Stimulated activated CD4-positive, alpha-beta T cell treated with anti-CD3 and anti-CD28 coated beads, Interleukin-15, amount 100 ng/mL, for 48 hours (primary cell): ENCODE measurements at regions not wholly inside any gene's neighbourhood (a gene's known extent, or its start where the extent isn't known, plus 50 kb on each side); places are given as distances from the start of the nearest gene placed in this dataset.

ENCODE experiments used
- DNase-seq, 2 donors: peaks; one replicate each; pipeline ENCODE4 v3.0.0-alpha.2; 2020; ENCODE audit warnings: low read depth in 2 of 2

GRCh38 chr10:4345877-4346646 lies 479.9 kb upstream of the AKR1E2 start:
- no peak for DNase-seq

- peak; percentile 24 to 44 for DNase-seq
These were observed 481.5 kb upstream of the AKR1E2 start for GRCh38 chr10:4344492-4344994.

GRCh38 chr10:4343873-4344272 lies 482.1 kb upstream of the AKR1E2 start:
- no peak for DNase-seq

- DNase-seq: no peak
These were observed 482.9 kb upstream of the AKR1E2 start for GRCh38 chr10:4343091-4343490.

GRCh38 chr10:4338768-4339167 lies 487.2 kb upstream of the AKR1E2 start:
- DNase-seq: no peak

DNA sequence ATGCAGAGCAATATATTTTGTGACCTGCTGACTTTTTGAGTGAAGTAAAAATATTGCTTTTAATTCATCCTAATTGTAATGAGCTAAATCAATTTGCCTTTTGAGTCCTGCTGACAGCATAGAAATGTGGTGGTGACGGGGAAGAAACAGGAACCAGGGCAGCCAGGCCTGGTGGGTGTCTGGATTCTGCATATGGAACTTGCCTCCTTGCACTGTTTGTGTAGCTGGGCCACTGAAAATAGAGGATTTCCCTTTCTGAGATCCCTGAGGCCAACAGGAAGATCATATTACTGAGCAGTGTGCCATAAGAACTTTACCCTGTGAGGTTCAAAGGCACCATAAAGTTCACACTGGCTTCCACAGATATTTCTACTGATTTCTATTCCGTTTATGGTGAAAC lies 488.4 kb upstream of the AKR1E2 start:
- no peak for DNase-seq

DNA sequence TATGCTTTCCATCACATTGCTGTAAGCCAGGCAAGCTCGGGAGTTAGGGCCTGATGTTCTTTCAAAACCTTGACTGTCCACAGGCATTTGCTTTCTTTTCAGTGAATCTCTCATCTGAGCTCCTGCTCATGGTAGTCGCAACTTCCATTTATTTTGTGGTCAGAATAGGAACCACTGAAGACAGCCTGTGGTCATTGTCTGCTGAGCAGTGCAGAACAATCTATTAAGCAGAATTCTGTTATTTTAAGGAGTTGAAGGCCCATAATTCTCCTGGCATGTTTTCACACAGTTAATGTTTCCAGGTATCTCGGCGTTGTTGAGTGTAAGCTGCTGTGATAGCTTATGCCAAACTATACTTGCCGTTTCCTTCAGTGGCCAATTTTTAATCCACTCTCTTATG lies 491.1 kb upstream of the AKR1E2 start:
- DNase-seq: no peak

DNA sequence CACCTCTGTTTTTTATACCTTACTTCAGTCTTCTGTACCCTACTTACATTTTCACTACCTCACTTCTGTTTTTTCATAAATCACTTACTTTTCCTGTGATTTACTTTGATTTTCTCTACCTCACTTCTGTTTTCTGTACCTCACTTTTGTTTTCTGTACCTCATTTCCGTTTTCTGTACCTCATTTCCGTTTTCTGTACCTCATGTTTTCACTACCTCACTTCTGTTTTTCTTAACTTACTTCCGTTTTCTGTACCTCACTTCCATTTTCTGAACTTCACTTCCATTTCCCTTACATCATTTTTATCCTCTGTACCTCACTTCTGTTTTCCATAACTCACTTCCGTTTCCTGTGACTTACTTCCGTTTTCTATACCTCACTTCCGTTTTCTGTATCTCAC lies 492.0 kb upstream of the AKR1E2 start:
- no peak for DNase-seq

DNA sequence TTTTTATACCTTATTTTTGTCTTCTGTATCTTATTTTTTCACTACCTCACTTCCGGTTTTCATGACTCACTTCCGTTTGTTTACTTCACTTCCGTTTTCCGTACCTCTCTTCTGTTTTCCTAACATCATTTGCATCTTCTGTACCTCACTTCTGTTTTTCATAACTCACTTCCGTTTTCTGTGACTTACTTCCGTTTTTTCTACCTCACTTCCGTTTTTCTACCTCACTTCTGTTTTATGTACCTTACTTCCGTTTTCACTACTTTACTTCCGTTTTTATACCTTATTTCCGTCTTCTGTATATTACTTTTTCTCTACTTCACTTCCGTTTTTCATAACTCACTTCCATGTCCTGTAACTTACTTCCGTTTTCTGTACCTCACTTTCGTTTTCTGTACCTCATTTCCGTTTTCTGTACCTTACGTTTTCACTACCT lies 492.5 kb upstream of the AKR1E2 start:
- no peak for DNase-seq

- DNase-seq: no peak
These were observed 493.1 kb upstream of the AKR1E2 start for GRCh38 chr10:4332764-4333458.

GRCh38 chr10:4331150-4331549 lies 494.9 kb upstream of the AKR1E2 start:
- DNase-seq: no peak

DNA sequence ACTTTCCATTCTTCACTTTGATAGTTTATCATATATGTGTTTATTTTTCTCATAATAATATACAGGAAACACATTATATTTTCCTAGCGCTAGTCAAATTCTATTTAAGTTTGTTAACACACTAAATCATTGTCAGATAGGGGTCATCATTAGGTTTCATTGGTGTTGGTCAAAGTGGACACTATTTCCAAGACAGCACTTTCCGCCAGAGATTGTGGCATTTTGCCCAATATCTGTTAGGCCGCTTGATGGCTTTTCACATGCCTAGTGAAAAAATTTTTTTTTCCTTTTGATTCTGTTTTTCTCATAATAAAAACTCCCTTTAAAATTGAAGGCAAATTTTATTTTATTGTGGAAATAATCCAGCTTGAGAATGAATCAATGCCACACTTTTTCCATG lies 495.4 kb upstream of the AKR1E2 start:
- DNase-seq: no peak

DNA sequence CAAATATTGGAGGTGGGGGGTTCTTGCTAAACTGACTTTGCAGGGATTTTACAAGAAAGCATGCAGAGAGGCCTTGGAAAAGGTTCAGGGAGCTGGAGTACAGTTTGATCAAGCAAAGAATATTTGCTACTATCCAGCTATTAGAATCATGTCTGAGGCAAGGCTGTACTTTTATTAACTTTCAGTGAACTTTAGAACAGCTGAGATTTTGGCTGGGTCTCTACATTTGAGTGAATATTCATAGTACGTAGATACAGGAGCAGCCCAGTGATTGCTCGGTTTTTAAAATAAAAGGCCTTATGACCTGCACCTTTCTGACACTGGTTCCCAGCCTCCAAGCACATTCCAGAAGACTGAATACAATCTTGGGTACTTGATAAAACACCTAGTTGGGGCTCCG lies 496.8 kb upstream of the AKR1E2 start:
- DNase-seq: no peak

GRCh38 chr10:4326647-4327046 lies 499.4 kb upstream of the AKR1E2 start:
- DNase-seq: no peak

DNA sequence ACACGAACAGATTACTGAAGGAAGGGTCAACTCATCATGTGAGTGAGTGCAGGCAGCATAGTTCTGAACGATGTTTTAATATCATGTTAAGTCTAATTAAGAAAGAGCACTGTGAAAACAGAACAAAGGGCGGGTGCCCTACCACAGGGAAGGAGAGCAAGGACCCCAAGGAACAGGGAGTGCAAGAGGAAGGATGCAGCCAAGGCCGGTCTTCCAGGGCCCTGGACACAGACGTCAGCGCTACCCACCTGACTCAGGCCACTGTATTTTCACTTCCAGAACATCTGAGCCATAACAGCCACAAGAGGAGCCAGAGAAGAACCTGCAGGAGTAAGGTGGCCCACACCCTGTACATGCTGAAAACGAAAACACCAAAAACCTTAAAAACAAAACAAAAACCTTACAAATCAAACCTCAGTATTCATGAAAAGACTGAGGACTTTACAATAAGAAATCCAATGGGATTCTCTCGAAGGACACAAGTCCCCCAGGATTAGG lies 506.1 kb upstream of the AKR1E2 start:
- DNase-seq: no peak

DNA sequence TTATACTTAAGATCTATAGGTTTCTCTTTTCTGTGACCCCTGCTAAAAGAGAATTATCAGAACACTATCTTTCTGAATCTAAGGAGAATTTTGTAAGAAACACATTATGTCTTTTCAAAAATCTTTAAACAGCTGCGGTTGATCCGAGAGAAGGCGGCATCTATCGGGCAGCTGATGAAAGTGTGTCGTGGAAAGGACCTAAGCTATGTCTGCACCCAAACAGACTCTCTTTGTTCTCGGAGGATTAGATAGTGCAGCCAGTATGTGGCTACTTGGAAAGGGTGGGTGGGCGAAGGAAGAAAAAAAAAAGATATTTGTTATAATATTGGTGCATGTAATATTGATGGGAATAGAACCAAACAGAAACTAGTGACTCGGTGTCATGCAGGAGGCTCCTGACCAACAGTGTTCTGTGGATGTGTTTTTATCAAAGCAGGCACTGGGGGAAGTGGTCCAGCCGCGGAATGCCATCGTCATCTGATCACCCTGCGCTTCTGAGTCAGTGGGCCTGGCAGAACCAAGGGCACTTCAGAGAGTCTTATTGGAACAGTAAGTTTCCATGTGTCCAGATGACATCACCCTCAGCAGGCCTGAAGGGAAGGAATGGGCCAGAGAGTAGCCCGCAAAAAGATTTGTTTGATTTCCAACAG lies 509.7 kb upstream of the AKR1E2 start:
- no peak for DNase-seq

GRCh38 chr10:4315551-4315950 lies 510.5 kb upstream of the AKR1E2 start:
- no peak for DNase-seq

DNA sequence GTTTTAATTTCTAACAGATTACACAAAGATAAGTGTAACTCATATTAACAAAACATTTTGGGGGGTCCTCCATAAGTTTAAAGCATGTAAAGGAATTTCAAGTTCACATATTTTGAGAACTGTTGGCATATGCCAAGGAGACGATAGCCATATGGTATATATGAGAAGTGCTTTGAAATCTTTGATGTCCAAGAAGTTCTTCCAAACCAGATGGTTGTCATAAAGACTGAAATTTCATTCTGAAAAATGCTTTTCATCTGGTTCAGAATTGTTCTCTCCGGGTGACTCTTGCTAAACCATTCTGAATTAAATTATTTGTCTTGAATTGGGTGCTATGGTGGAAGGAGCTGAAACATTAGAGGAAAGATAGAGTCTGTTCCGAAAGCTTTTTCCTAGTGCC lies 513.0 kb upstream of the AKR1E2 start:
- no peak for DNase-seq

DNA sequence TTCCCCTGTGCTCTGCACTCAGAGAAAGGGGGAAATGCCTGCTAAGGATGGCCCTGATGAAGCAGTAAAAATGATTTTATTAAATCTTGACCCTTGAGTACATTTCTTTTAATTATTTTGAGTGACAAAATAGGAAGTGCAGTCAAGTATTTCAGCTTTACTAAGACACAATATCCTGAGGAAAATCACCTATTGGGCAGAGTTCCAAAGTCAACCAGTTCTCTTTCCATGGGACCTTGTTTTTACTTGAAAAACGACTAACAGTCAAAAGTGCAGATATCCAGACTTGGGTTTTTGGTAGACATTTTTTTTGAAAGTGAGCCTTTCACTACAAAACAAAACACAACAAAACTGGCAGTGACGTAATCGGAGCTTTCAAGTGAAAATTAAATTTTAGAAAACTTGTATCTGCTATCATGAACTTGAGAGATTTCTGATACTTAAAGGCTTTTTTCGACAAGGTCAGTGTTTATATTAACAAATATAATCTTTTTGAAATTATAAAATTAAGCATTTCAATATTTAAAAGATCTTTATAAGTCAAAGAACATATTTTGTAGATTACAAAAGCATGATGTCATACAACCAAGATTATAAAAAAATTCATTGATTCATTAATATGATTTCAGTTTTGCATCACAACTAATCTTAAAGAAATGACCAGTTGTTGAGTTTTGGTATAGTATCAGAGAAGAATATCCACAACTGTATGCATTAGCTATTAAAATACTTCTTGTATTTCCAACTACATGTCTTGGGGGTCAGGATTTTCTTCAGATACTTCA lies 513.8 kb upstream of the AKR1E2 start:
- no peak for DNase-seq

DNA sequence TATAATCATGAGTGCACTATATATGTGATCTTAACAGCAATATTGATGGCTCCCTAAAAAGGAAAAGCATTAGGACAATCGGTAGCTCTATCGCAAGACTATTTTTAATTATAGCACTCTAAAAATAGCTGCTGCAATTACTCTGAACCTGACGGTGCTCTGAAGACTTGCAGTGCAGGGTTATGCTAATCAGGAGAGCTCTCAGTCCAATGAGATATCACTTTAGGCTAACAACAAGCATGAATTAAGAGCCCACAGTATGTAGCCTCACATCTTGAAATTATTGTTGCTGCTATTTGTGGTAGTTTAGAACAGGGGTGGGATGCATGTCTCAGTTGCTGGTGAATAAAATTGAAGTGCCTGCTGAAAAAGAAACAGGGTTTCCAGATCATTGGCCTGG lies 515.8 kb upstream of the AKR1E2 start:
- DNase-seq: no peak

DNA sequence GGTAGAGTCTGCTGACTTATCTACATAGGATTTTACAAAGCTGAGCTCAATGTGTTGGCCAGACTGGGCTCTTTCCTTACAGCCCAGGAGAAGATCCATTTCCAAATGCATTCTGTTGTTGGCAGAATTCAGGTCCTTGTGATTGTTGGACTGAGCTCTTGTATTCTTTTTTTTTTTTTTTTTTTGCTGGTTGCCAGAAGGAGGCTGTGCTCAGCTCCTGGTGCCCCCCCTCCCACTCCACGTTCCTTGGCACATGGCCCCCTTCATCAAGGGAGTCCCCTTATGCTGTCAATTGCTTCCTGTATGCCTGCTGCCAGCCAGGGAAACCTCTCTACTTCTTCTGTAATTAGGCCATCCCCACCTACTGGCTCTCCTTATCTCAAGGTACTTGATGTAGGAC lies 518.1 kb upstream of the AKR1E2 start:
- no peak for DNase-seq

DNA sequence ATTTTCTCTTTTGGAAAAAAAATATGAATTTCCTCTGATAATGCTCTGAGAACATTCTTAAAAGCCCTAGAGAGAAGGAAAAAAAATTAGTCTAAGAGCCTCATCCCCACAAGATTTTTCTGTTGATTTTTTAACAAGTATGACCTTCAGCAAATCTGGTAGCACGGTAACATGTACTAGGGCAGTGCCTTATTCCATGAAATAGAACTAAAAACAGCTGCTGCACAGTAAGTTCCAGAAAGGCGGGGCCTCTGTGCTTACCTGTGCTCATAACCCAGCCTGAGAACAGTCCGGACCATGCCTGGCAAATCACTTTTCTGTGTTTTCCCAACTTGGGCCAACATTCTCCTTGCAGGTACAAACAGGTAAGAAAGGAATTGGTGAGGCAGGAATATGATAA lies 519.1 kb upstream of the AKR1E2 start:
- DNase-seq: no peak
